Activated naive CD4-positive, alpha-beta T cell treated with anti-CD3 and anti-CD28 coated beads, Interleukin-2, amount 50 U/mL, for 16 hours (primary cell): ENCODE measurements at regions not wholly inside any gene's neighbourhood (a gene's known extent, or its start where the extent isn't known, plus 50 kb on each side); places are given as distances from the start of the nearest gene placed in this dataset.

ENCODE experiments used
- DNase-seq: peaks from one replicate; pipeline ENCODE4 v3.0.0-alpha.2; 2020

- DNase-seq = no peak
Measured at GRCh38 chr2:128475427-128476211, 157.0 kb upstream of the HS6ST1 start.

- DNase-seq = no peak
Measured at GRCh38 chr2:128477026-128477820, 158.6 kb upstream of the HS6ST1 start.

- no peak for DNase-seq
Measured at GRCh38 chr2:128477891-128478290, 159.2 kb upstream of the HS6ST1 start.

- no peak for DNase-seq
Measured at GRCh38 chr2:128485761-128486639, 167.3 kb upstream of the HS6ST1 start.

GRCh38 chr2:128486640-128487375, 168.1 kb upstream of the HS6ST1 start:
- DNase-seq = no peak

GRCh38 chr2:128487650-128488387, 169.2 kb upstream of the HS6ST1 start:
- DNase-seq = no peak

- DNase-seq = no peak
Measured at GRCh38 chr2:128488434-128488833, 169.8 kb upstream of the HS6ST1 start.

- no peak for DNase-seq
Measured at GRCh38 chr2:128489526-128490273, 171.0 kb upstream of the HS6ST1 start.

GRCh38 chr2:128490321-128490720, 171.7 kb upstream of the HS6ST1 start:
- DNase-seq = no peak

GRCh38 chr2:128490881-128491691, 172.4 kb upstream of the HS6ST1 start:
- DNase-seq = no peak

- no peak for DNase-seq
Measured at GRCh38 chr2:128491692-128492244, 173.1 kb upstream of the HS6ST1 start.

GRCh38 chr2:128492966-128493811, 174.5 kb upstream of the HS6ST1 start:
- DNase-seq = no peak

- no peak for DNase-seq
Measured at GRCh38 chr2:128493880-128494279, 175.2 kb upstream of the HS6ST1 start.

GRCh38 chr2:128494307-128494639, 175.6 kb upstream of the HS6ST1 start:
- DNase-seq = no peak

- DNase-seq = no peak
Measured at GRCh38 chr2:128494640-128495321, 176.1 kb upstream of the HS6ST1 start.

- no peak for DNase-seq
Measured at GRCh38 chr2:128495996-128496547, 177.4 kb upstream of the HS6ST1 start.

- no peak for DNase-seq
Measured at GRCh38 chr2:128496700-128497099, 178.0 kb upstream of the HS6ST1 start.

- no peak for DNase-seq
Measured at GRCh38 chr2:128497461-128497860, 178.8 kb upstream of the HS6ST1 start.
